GM21737 (cell line): ENCODE measurements at regions not wholly inside any gene's neighbourhood (a gene's known extent, or its start where the extent isn't known, plus 50 kb on each side); places are given as distances from the start of the nearest gene placed in this dataset.

Source experiments
- ATAC-seq: cut with Tn5 transposase; IDR thresholded peaks from one replicate; pipeline ENCODE4 v1.9.1; 2021; ENCODE audit warnings: mild to moderate bottlenecking, moderate library complexity; ENCODE audit not compliant: unreplicated experiment

DNA sequence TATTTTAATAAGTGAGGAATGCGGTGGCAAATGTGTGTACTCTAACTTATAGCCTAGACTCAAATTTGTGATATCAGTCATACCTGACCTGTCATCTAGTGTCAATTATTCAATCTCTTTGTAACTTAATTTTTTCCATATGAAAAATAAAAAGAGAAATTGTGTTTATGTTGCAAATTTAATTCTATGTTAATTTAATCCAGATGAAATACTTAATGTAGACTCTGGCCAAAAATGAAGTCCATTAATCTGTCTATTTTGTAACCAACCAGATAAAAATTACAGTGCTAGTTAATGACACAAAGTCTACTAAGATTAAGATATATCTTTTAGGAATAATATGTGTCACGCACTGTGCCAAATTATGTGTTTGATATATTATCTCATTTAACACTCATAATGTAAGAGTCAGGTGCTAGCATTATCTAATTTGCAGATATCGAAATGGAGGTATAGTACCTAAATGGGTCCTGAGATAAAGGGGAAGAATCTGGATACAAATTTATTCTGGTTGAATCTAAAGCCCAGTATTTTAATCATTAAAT is 712.1 kb downstream of the KCTD16 start:
- ATAC-seq: no peak

DNA sequence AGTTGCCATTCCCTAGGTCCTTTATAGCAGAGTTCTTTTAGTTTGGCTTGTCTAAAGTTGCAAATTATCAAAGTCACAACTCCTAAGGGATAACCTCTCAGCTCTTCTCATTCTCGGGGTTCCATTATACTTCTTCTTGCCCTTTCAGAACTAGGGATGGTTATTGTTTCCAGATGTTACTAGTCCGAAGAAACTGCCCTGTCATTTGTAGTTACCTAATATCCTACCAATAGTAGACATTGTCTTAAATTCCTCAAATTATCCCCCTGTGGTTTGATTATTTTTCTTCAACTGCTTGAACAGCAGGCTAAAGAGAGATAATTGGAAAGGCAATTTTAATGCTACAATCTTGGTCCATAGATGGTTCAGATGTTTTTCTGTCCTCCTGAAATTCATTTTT is 709.8 kb downstream of the KCTD16 start:
- ATAC-seq: no peak

DNA sequence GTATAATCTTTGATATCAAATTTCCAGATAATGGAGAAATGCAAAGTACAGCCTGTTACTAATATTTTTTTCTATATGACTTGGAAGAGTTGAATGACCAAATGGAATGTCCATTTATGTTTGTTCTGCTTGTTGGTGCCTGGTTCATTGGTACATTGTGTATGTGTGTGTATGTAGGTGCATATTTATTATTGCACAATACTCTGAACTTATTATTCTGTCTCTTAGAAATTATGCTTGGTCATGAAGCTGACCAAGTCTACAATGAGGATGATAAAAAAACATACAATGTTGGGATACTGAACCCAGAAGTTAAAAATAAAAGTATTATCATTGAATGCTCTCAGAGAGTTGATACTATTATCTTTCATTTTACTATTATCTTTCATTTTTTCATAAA is 706.3 kb downstream of the KCTD16 start:
- no peak for ATAC-seq

DNA sequence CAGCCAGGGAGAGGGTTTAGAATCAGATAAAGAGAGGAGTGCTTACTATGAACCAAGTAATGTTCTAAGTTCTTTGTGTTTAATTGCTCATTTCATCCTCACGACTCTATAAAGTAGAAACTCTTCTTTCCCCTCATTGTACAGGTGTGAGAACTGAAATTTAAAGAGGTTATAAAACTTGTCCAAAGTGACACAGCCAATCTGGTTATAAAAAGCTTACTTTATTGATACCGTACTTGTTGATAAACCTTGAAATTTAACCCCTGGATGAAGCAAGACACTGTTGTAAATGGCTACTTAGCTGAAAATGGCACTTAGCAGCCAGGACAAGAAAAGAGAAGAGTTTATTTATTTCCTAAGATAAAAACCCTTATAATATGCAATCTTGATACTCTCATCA is 702.4 kb downstream of the KCTD16 start:
- no peak for ATAC-seq

DNA sequence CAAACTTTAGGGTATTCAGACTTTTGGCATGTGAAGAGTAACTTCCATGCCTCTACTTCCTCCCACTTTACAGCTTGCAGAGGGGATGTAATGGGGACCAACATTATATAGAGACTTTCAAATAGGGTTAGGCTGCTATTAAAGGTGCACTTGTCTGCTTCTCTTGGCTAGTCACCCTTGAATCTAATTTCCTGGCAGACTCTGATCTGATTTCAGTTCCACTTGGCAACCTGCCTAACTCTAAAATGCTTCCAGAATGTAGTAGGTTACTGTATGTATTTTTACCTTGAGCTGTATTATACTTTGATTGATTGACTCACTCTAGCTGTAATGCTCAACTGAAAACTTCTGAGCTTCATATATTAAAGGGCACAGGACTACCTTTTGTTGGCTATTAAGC is 693.4 kb downstream of the KCTD16 start:
- ATAC-seq: no peak

DNA sequence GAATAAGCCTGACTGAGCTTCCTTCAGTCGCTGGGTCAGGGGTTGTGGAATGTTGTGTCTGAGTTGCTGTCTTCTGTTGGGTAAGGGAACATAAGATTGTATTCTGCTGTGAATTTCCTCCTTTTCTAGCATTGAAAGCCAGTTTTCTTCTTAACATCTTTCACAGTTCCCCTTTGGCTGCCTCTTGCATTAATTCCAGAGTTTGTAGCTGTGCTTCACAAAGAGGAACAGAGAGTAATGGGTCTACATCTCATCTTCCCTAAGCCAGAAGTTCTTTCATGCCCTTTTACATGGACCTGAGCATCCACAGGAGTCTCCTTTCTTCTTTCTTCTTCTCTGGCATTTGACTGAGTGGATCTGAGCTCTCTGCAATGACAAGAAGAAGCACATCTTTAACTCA is 686.8 kb downstream of the KCTD16 start:
- no peak for ATAC-seq

DNA sequence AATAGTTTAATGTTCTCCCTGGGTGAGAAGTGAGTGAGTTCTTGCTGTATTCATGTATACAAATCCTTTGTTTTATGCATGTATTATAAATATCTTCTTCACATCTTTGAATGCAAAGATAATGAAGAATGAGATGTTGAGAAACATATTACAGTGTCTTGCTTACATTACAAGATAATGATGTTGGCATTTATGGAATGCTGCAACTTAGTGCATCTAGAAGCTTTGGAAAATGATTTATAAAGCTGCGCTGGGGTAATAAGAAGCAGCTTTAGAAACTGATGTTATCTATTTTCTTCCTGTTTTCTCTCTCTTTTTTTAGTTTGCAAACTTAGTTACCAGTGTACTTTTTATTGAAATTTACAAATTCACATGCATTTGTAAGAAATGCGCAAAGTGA is 673.4 kb downstream of the KCTD16 start:
- ATAC-seq: no peak

DNA sequence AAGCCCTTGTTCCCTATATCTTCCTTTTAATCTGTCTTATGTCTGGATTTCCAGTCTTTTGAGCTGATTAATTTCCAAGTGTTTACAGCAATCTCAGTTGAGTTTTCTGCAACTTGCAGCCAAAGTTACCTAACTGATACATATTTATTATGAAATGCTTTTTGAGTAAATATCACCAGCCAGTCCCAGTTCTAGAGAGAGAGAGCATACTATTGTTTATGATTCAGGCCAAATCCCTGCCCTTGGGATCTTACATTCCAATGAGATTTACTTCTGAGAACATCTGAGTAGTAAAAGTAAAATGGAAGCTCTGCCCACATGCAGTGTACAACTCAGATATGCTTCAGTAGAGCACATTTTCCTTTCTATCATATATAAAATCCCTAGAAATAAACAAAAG is 661.7 kb downstream of the KCTD16 start:
- no peak for ATAC-seq

DNA sequence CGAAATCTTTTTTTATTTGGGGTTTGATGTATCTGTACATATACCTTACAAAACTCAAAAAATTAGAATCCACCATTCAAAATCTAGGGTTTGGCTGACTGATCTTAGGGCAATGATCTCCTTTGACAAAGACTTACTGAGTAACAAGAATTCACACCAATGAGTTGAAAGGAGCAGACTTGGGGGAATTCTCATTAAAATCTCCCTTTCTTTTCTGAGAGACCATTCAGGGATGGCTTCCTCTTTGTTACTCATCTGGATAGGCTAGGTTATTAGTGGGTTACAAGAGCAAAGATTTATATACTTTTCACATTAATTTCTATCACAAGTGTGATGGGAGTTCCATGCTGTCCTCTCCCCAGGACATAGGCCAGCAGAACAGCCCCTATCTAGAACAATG is 661.0 kb downstream of the KCTD16 start:
- ATAC-seq: no peak

DNA sequence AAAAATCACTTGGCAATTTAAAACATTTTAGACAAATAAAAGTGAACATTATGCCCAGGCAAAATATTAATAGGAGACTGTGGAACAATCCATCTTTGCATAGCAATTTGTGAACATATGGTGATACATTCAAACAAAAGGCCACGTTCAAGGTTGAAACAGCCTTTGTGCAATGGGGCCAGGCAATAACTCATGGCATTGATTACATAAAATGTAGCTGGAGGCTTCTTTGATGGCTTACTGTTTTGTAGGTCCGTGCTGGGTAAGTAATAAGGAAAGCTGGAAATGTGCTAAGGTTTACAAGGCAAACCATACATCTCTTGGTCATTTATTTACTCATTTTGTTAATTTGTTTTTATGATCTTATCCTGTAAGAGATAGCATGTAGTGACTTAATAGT is 651.8 kb downstream of the KCTD16 start:
- ATAC-seq: no peak

DNA sequence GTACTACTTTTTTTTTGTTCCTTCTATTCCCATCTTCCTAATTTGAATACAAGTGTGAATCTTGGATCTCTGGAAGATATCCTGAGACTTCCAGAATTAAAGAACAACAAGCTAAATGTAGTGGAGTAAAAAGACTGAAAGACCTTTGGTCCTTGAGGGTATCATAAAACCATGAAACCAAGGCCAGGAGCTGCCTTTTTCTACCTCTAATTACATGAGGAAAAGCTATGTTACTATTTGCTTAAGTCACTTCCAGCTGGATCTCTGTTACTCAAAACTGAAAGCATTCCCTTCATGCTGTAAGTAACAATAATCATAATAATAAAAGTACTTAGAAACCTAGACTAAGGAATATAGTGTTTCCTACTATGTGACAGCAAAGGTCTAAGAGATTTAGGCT is 649.6 kb downstream of the KCTD16 start:
- ATAC-seq: no peak

DNA sequence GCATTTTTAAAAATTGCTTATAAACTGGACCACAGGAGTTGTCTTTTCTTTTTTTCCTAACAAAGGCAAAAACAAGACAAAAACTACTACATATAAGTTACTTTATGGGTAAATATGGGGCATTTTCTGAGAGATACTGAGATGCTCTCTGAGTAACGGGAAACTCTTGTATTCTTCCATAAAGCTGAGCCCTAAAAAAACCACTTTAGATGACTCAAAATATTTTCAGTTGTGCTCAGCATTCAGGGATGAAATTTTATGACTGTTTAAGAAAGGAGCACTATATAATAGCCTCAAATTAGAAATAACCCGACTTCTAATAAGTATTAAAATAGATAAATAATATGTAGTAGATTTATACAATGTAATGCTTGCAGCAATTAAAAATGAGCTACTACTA is 644.5 kb downstream of the KCTD16 start:
- no peak for ATAC-seq

DNA sequence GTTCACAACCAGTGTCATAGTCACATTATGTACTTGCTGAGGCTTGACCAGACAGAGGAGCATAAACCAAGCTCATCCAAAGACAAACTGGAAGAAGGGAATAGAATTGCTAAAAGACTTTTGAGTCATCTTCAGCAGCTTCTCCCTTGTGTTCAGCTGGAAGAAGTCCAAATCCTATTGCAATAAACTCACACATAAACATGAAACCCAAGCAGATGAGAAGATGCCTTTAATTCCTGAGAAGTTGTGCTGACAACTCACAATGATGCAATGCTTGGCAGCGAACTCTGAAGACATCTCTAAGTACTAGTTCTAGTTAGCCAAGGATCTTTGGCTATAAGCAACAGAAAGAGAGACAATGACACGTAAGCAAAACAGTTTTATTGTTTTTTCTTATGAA is 642.1 kb downstream of the KCTD16 start:
- ATAC-seq: no peak

DNA sequence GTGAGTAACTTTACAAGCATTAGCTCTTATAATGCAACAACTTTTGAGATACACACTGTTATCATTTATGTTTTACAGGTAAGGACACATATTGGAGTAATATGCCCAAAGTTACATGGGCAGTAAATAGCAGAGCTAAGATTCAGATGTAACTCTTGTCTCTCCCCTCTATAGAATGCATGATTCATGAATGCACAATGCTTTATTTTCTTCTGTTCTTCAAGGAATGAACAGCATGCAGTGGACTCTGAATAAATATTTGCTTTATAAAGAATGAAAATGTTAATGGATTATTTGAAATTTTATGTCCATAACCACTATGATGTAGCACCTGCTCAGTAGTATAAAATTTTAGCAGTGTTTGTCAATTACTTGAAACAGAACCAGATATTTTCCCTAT is 629.5 kb downstream of the KCTD16 start:
- ATAC-seq: no peak

DNA sequence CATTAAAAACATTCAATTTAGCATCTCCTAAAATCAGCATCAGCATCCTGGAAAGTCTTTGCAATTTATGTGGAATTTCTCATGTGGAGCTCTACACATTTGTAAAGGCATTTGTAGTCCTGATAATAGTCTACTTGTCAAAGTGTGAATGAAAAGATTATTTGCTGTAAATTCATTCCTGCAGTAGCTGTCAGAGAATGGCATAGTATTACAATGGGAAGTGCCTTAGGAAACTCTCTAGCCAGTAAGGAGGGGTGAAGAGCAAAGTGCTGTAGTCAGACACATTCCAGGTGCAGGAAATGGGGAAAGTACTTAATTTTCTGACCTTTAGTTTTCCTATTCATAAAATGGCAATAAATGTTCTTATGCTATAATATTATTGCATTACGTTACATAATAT is 627.9 kb downstream of the KCTD16 start:
- ATAC-seq: no peak

DNA sequence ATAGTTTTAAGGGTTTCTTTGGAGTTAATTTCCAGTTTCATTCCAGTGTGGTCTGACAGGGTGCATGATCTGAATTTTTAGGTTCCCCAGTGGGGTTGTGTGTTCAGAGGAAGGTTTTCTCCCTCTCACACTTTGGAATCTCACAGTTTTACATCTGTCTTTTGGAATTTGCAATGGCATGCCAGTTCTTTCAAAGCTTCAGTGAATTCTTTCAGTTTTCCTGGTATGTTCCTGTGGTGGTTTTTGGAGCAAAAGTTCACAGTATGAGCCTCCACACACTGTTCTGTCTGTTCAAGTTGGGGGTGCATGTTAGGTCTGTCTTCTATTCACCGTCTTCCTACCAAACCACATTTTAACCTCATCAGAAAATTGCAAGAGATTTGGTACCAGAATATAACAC is 624.2 kb downstream of the KCTD16 start:
- ATAC-seq: no peak

DNA sequence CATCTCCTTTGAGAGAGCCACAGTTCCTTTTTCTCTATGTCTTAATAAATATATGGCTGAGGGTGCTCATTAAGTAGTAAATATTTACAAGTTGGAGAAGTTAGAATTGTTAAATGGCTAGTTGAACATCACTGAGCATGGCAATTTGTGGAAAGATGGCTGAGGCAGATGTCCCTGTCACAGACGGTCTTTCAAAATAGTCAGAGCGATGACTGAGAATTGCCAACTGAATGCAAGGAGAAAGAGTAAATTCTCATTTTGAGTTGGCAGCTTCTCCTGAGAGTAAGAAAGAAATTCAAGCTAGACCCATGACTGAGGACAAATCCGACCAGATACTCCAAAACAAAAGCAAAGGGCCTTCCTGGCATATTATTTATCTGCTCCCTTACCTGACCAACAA is 617.9 kb downstream of the KCTD16 start:
- no peak for ATAC-seq

DNA sequence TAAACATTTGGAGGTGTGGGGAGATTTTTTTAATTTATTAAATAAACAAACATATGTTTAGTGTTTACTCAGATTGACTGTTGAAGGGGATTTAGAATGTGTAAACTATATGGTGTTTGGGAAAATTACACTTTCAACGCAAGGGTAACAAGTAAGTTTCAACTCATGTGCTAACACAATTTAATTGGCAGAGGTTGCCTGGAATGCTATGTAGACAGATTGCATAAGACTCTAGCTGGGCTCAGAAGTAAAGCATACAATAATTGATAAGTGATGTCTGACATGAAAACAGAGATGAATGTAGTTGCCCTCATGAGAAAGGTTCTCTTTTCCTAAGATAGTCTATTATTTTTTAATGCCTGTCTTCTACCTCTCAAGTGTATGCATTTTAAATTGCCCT is 617.4 kb downstream of the KCTD16 start:
- no peak for ATAC-seq

DNA sequence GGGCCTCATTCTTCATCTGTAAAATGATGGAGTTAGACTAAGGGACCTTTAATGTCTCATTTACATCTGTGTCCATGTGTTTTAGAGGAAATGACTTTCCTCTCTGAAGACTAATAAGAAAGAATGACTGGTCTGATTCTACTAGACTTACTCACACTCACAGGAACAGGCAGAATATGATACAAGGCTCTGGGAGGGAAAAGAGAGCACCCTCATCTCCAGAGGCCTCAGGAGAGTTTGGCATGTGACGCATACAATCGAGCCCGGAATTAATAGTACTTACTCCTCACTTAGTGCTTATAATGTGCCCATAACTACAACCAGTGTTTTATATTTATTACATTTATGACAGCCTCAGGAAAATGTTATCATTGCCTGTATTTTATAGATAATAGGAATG is 608.7 kb downstream of the KCTD16 start:
- ATAC-seq: no peak

DNA sequence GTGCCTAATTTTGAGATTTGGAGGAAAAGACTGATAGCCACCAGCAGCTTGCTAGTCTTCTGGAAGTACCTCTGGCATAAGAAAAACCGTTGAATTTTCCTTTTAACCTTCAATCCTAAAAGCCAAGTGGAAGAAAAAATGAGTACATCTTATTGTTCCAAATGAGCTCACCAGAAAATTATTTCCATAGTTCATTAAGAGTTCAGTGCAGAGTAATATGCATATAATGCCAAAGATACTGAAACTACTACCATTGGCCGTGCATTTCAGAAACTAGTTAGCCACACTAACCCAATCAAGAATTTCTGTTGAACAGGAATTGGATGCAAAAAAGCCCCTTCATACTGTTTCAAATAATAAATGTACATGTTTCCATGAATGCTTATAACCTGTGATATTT is 607.9 kb downstream of the KCTD16 start:
- no peak for ATAC-seq

DNA sequence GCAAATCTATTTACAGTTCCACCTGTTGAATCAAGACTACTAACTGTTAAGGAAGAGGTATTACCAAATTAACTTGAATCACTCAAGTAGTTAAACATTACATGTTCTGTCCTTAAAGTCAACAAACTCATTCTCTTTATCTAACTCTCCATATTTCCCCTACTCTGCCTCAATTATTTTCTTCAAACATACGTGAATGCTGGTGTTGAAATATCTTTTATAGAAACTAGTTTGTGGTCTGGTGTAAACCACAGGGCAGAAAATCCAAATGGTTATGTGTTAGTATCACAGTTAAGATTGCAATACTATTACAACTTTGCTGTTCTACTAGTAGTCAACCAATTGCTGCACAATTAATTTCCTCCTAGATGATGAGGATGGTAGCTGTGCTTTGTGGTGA is 603.5 kb downstream of the KCTD16 start:
- no peak for ATAC-seq

DNA sequence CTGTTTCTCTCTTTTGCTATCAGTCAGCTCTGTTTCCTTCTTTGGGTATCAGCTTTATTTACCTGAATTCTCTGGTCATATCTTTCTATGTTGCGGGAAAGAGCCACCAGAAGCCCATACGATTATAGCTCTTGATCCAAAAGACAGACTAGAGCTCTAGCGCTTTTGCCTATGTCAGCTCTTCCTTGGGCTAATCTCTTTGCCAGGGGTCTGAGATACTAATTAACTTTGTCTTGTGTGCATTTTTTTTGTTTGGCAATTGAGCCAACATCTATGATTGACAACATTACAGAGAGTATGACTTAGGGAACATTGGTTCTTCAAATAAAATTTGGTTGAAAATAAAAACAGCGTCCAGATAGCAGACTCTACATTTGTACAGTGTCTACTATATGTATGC is 603.0 kb downstream of the KCTD16 start:
- no peak for ATAC-seq

DNA sequence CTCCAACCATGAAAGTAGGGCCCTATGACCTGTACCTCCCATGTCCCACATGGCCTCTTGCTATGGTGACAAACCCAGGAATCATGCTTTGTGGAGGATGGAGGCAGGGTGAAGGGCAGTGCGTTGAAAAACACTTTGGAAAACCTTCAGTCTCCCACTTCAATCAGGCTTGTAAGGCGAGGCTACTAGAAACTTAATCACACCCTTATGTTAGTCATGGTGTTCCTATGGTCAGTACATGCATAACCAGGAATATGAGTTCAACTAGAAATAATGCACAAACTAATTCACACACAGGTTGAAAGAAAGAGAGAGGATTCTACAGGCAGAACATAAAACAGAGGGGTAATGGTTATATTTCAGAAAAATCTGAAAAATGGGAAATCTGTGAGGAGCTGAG is 601.1 kb downstream of the KCTD16 start:
- ATAC-seq: no peak

DNA sequence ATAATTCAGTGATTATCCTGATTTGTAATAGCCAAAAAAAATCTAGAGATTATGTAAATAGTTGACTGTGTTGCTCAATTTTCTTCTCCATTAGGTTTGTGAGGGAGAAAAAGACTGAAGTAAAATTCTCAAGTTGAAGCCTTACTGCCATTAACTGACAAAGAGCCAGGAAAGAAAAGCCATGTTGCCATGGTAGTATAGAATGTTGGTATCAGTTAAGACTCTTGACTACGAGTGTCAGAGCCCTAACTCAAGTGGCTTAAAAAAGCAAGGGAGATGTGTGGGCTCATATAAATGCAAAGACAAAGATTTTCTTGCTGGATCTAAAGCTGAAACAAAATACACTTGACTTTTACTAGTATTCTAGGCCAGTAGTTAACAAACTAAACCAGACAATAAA is 571.7 kb downstream of the KCTD16 start:
- ATAC-seq: no peak
